ENCODE measurements at regions not wholly inside any gene's neighbourhood (a gene's known extent, or its start where the extent isn't known, plus 50 kb on each side); places are given as distances from the start of the nearest gene placed in this dataset.

- Histone ChIP-seq H4K5ac (ENCODE audit: insufficient read length, low read depth, low read length) (no peak overlapping the region), H4K91ac (replicated peaks; ENCODE audit: insufficient read length, low read length) (no peak overlapping the region), H2BK5ac (ENCODE audit: low read depth, low read length) (no peak overlapping the region), H3K9me3 (ENCODE audit: insufficient read depth in 2 of 2, low read depth in 1 of 2, low read length in 1 of 2) (no peaks in the 10 kb centered on the region), H3K56ac (replicated peaks; ENCODE audit: insufficient read length, low read depth, low read length) (no peak overlapping the region), H3K18ac (ENCODE audit: extremely low read depth, low read length) (no peak overlapping the region), H3K14ac (ENCODE audit: insufficient read length) (no peak overlapping the region), H3K4me1 (replicated peaks in 1 of 4; ENCODE audit: control insufficient read depth in 3 of 4, insufficient read depth in 4 of 4, low read length in 3 of 4) (no peaks in the 10 kb centered on the region), H3K9ac (replicated peaks in 1 of 4; ENCODE audit: extremely low read depth in 1 of 4, low read depth in 3 of 4, low read length in 3 of 4) (no peak overlapping the region), H2BK120ac (replicated peaks; ENCODE audit: low read depth, low read length) (no peak overlapping the region), H3K23me2 (ENCODE audit: low read depth, low read length) (no peaks in the 10 kb centered on the region), H3K23ac (ENCODE audit: insufficient read length) (no peak overlapping the region), H3K79me2 (ENCODE audit: control insufficient read depth in 1 of 2, insufficient read depth in 2 of 2, low read length in 2 of 2) (no peaks in the 10 kb centered on the region), H2BK20ac (ENCODE audit: low read length) (no peak overlapping the region), H3K36me3 (ENCODE audit: control insufficient read depth in 2 of 4, insufficient read depth in 4 of 4, low read length in 3 of 4) (no peaks in the 10 kb centered on the region), H2AFZ (ENCODE audit: low read length) (no peak overlapping the region), H3K27me3 (replicated peaks in 1 of 4; ENCODE audit: control insufficient read depth in 3 of 4, extremely low read depth in 1 of 4, insufficient read depth in 3 of 4, low read length in 3 of 4) (no peaks in the 10 kb centered on the region), H2BK12ac (ENCODE audit: low read depth, low read length) (no peak overlapping the region), H2AK5ac (ENCODE audit: low read depth, low read length) (no peak overlapping the region), H3K4ac (replicated peaks; ENCODE audit: insufficient read length, low read depth, low read length) (no peak overlapping the region), H3K4me3 (ENCODE audit: extremely low read depth in 1 of 4, insufficient read depth in 2 of 4, low read depth in 3 of 4, low read length in 4 of 4) (no peak overlapping the region), H3K4me2 (ENCODE audit: insufficient read depth in 1 of 2, low read depth in 2 of 2, low read length in 2 of 2) (no peak overlapping the region), H3K79me1 (ENCODE audit: low read depth, low read length) (no peaks in the 10 kb centered on the region), H4K20me1 (replicated peaks in 1 of 2; ENCODE audit: control insufficient read depth in 1 of 2, insufficient read depth in 2 of 2, low read length in 2 of 2) (no peaks in the 10 kb centered on the region), H4K8ac (ENCODE audit: extremely low read depth, insufficient read depth, low read length) (no peak overlapping the region), H2BK15ac (ENCODE audit: low read length) (no peak overlapping the region), H3K27ac (ENCODE audit: low read depth, low read length) (no peak overlapping the region)
- POLR2A ChIA-PET (ENCODE audit: partially characterized antibody), result no interaction called here
- CTCF ChIA-PET (ENCODE audit: partially characterized antibody), result no interaction called here
- DNase-seq (ENCODE audit: low read depth in 1 of 2, low spot score in 2 of 2), result no peak
- FAIRE-seq, result no peak
- WGBS, 2 experiments (ENCODE audit: extremely low coverage in 1 of 2, insufficient coverage in 1 of 2, insufficient read length in 1 of 2, insufficient replicate concordance in 2 of 2, low coverage in 1 of 2, low lambda C conversion rate in 2 of 2, missing lambda C conversion rate in 1 of 2), result 87% methylated on average over 4 of the region's 4 CpGs; no CpG with 5 or more reads in 1 of the 2 experiments
- TF ChIP-seq POU5F1 (IDR thresholded peaks at IDR 0.05; ENCODE audit: low read depth, low read length), result no peak
- no peak for TF ChIP-seq ATF3 (IDR thresholded peaks at IDR 0.05; ENCODE audit: insufficient read depth, low read depth, low read length)
- no peak for TF ChIP-seq CHD2 (IDR thresholded peaks at IDR 0.05; ENCODE audit: low read length)
- TF ChIP-seq BCL11A (IDR thresholded peaks at IDR 0.05; ENCODE audit: low read depth in 2 of 2, low read length in 2 of 2), result no peak
- no peak for TF ChIP-seq USF2 (IDR thresholded peaks at IDR 0.05; ENCODE audit: low read length)
- no peak for TF ChIP-seq ZNF274 (IDR thresholded peaks at IDR 0.05; ENCODE audit: borderline replicate concordance, extremely low read depth, low read length)
- no peak for TF ChIP-seq NRF1 (IDR thresholded peaks at IDR 0.05; ENCODE audit: low read depth, low read length)
- TF ChIP-seq ATF2 (IDR thresholded peaks at IDR 0.05; ENCODE audit: low read length), result no peak
- no peak for TF ChIP-seq CBX8 (IDR thresholded peaks at IDR 0.05; ENCODE audit: borderline replicate concordance, low read depth, low read length)
- no peak for TF ChIP-seq JUN (IDR thresholded peaks at IDR 0.05; ENCODE audit: low read depth, low read length)
- no peak for TF ChIP-seq SP2 (IDR thresholded peaks at IDR 0.05; ENCODE audit: low read length)
Observed at GRCh38 chr20:40156600-40157317, 532.3 kb downstream of the MAFB start.
